IMR-90 (cell line): ENCODE measurements at regions not wholly inside any gene's neighbourhood (a gene's known extent, or its start where the extent isn't known, plus 50 kb on each side); places are given as distances from the start of the nearest gene placed in this dataset.

Source experiments
- ATAC-seq: fragments of 200-7000 bp; cut with Tn5 transposase; 2 replicates; pipeline ENCODE4 v1.9.1; 2020; ENCODE audit warnings: low read depth, mild to moderate bottlenecking, moderate library complexity
- BruUV-seq: library from RNA; stranded (reverse); fragments of 400-500 nt; replicated peaks from 2 replicates; lab custom pipeline; 2021; lab: Mats Ljungman, UMichigan
- CTCF ChIA-PET: fragments of 300-600 bp; formaldehyde crosslinking; extraction: SDS; loops from one replicate; lab custom pipeline; 2021; ENCODE audit warnings: antibody characterized with exemption; lab: Yijun Ruan, JAX
- POLR2A ChIA-PET: fragments of 300-600 bp; sonication (Branson Sonifier 250); formaldehyde crosslinking; loops from one replicate; lab custom pipeline; 2022; ENCODE audit warnings: antibody characterized with exemption; ENCODE audit not compliant: unreplicated experiment; lab: Charles Lee
- DNase-seq: peaks from one replicate; pipeline ENCODE4 v3.0.0; 2013
- H2AFZ ChIP-seq: replicated peaks from 2 replicates; pipeline ENCODE3; 2013; ENCODE audit warnings: low read length, mild to moderate bottlenecking; ENCODE audit not compliant: poor library complexity
- H2AK5ac ChIP-seq: 2 replicates; pipeline ENCODE4 v1.6.1; 2013; ENCODE audit warnings: low read depth, low read length, inconsistent platforms
- H2AK9ac ChIP-seq: replicated peaks from 2 replicates; pipeline ENCODE3; 2013; ENCODE audit warnings: mild to moderate bottlenecking, low read depth, low read length, moderate library complexity; ENCODE audit not compliant: poor library complexity
- H2BK120ac ChIP-seq: 2 replicates; pipeline ENCODE4 v1.6.1; 2013; ENCODE audit warnings: low read depth, low read length, inconsistent platforms
- H2BK15ac ChIP-seq: 3 replicates; pipeline ENCODE4 v1.6.1; 2013; ENCODE audit warnings: low read depth, low read length, inconsistent platforms
- H2BK20ac ChIP-seq: 2 replicates; pipeline ENCODE4 v1.6.1; 2013; ENCODE audit warnings: low read depth, mild to moderate bottlenecking, inconsistent platforms, low read length, moderate library complexity
- H2BK5ac ChIP-seq: 2 replicates; pipeline ENCODE4 v1.6.1; 2013; ENCODE audit warnings: mild to moderate bottlenecking, low read depth, low read length, inconsistent platforms; ENCODE audit not compliant: poor library complexity, severe bottlenecking
- H3K14ac ChIP-seq: replicated peaks from 2 replicates; pipeline ENCODE4 v1.6.1; 2013; ENCODE audit warnings: low read depth, low read length, inconsistent platforms
- H3K18ac ChIP-seq: 2 replicates; pipeline ENCODE4 v1.6.1; 2013; ENCODE audit warnings: low read depth, low read length, control low read depth
- H3K23ac ChIP-seq: 2 replicates; pipeline ENCODE4 v1.6.1; 2013; ENCODE audit warnings: low read depth, low read length, inconsistent platforms
- H3K27ac ChIP-seq: 2 replicates; pipeline ENCODE4 v1.5.1; 2013; ENCODE audit warnings: mild to moderate bottlenecking, control low read depth, low read length; ENCODE audit not compliant: insufficient read depth
- H3K27me3 ChIP-seq: 2 replicates; pipeline ENCODE4 v1.6.1; 2013; ENCODE audit warnings: low read length; ENCODE audit not compliant: control insufficient read depth, insufficient read depth
- H3K36me3 ChIP-seq: 2 replicates; pipeline ENCODE4 v1.6.1; 2013; ENCODE audit warnings: low read length, mixed read lengths; ENCODE audit not compliant: control insufficient read depth, insufficient read depth
- H3K4ac ChIP-seq: 2 replicates; pipeline ENCODE4 v1.6.1; 2013; ENCODE audit warnings: low read depth, low read length, inconsistent platforms
- H3K4me1 ChIP-seq: 2 replicates; pipeline ENCODE4 v1.6.1; 2013; ENCODE audit warnings: low read length, mixed read lengths; ENCODE audit not compliant: control insufficient read depth, insufficient read depth
- H3K4me2 ChIP-seq: 2 replicates; pipeline ENCODE4 v1.6.1; 2013; ENCODE audit warnings: low read depth, mild to moderate bottlenecking, control low read depth, low read length, moderate library complexity
- H3K4me3 ChIP-seq: 2 replicates; pipeline ENCODE4 v1.5.1; 2013; ENCODE audit warnings: low read depth, mild to moderate bottlenecking, control low read depth, low read length, moderate library complexity; ENCODE audit not compliant: insufficient read depth
- H3K56ac ChIP-seq: 2 replicates; pipeline ENCODE4 v1.6.1; 2013; ENCODE audit warnings: low read length, inconsistent platforms; ENCODE audit not compliant: insufficient read depth; ENCODE audit errors: extremely low read depth
- H3K79me1 ChIP-seq, 2 experiments: 2 replicates each; pipeline ENCODE4 v1.6.1; 2013; ENCODE audit warnings: low read length in 2 of 2, inconsistent platforms in 1 of 2, low read depth in 1 of 2
- H3K9ac ChIP-seq: 2 replicates; pipeline ENCODE4 v1.6.1; 2013; ENCODE audit warnings: low read depth, low read length, control low read depth
- H3K9me1 ChIP-seq: 2 replicates; pipeline ENCODE4 v1.6.1; 2013; ENCODE audit warnings: low read length, inconsistent platforms; ENCODE audit not compliant: insufficient read depth
- H3K9me3 ChIP-seq: 2 replicates; pipeline ENCODE4 v1.6.1; 2013; ENCODE audit warnings: low read length; ENCODE audit not compliant: control insufficient read depth, insufficient read depth
- H4K20me1 ChIP-seq: 2 replicates; pipeline ENCODE4 v1.6.1; 2013; ENCODE audit warnings: low read length, inconsistent platforms; ENCODE audit not compliant: insufficient read depth
- H4K5ac ChIP-seq: 2 replicates; pipeline ENCODE4 v1.6.1; 2013; ENCODE audit warnings: mild to moderate bottlenecking, low read depth, low read length, control low read depth
- H4K8ac ChIP-seq, 2 experiments: 2 replicates each; pipeline ENCODE4 v1.6.1; 2013; ENCODE audit warnings: low read depth in 2 of 2, low read length in 2 of 2, control low read depth in 1 of 2, inconsistent platforms in 1 of 2
- H4K91ac ChIP-seq: 2 replicates; pipeline ENCODE4 v1.6.1; 2013; ENCODE audit warnings: low read depth, low read length, inconsistent platforms; ENCODE audit not compliant: insufficient read depth
- SMC3 ChIP-seq: fragments of 150-350 bp; IDR thresholded peaks from 2 replicates; pipeline ENCODE4 v1.6.1; 2016; ENCODE audit warnings: low read depth, mild to moderate bottlenecking, antibody characterized with exemption, low read length, moderate library complexity
- WGBS, 2 experiments: methylation state at CpG; one replicate each; pipeline versions ENCODE4 v1.1.5 to v1.1.7; 2013; ENCODE audit warnings: missing lambda C conversion rate in 2 of 2; ENCODE audit not compliant: insufficient read length in 1 of 2; ENCODE audit errors: extremely low coverage in 2 of 2; 5-methylcytosine and 5-hydroxymethylcytosine counted together
- dilution Hi-C: fragments of 300-500 bp; cut with HindIII; formaldehyde crosslinking; loops from one replicate; pipeline ENCODE4 v1.14.3; 2018; ENCODE audit warnings: low sequenced_read_pairs; ENCODE audit not compliant: unreplicated experiment
- in situ Hi-C: fragments of 300-500 bp; cut with MboI; formaldehyde crosslinking; loops from 3 replicates; pipeline ENCODE4 v1.14.3; 2019; ENCODE audit warnings: low sequenced_read_pairs, inconsistent platforms, mixed read lengths
- intact Hi-C: fragments of 100-400 bp; cut with micrococcal nuclease; formaldehyde crosslinking; loops from 2 replicates; pipeline ENCODE4 v1.10.0; 2022

- no peak overlapping the region for H4K5ac ChIP-seq
- H3K23ac ChIP-seq: no peak overlapping the region
- H2BK20ac ChIP-seq: no peak overlapping the region
- H3K27me3 ChIP-seq: no peaks in the 10 kb centered on the region
- no peak overlapping the region for H3K9ac ChIP-seq
- ChIA-PET CTCF (no interaction called here), POLR2A (no interaction called here)
- H3K4me1 ChIP-seq: no peaks in the 10 kb centered on the region
- H3K56ac ChIP-seq: no peak overlapping the region
- H3K14ac ChIP-seq: no peak overlapping the region
- BruUV-seq: no TSS peak
- H2AK5ac ChIP-seq: no peak overlapping the region
- H4K20me1 ChIP-seq: no peaks in the 10 kb centered on the region
- no peak overlapping the region for H3K18ac ChIP-seq
- H3K9me3 ChIP-seq: peaks cover 4% of the 10 kb centered on the region
- H3K9me1 ChIP-seq: no peaks in the 10 kb centered on the region
- H3K79me1 ChIP-seq: no peaks in the 10 kb centered on the region
- no peak overlapping the region for H2AK9ac ChIP-seq
- no peak overlapping the region for H3K4ac ChIP-seq
- no peak overlapping the region for H2BK120ac ChIP-seq
- H2BK15ac ChIP-seq: no peak overlapping the region
- H4K91ac ChIP-seq: no peak overlapping the region
- intact Hi-C loops (no loop called here), in situ Hi-C loops (no loop called here), dilution Hi-C loops (no loop called here)
- no peaks in the 10 kb centered on the region for H3K36me3 ChIP-seq
- no CpG with 5 or more reads among the region's 3 CpGs for WGBS, 2 experiments
- ATAC-seq (no peak), DNase-seq (no peak)
- no peak overlapping the region for H3K27ac ChIP-seq
- no peak overlapping the region for H2BK5ac ChIP-seq
- H3K4me3 ChIP-seq: no peak overlapping the region
- H3K4me2 ChIP-seq: no peak overlapping the region
- TF ChIP-seq SMC3: no peak
- no peak overlapping the region for H4K8ac ChIP-seq
- no peak overlapping the region for H2AFZ ChIP-seq
These were observed 53.4 kb downstream of the KRTAP19-8 start for GRCh38 chr21:30984889-30985288.
